Heart left ventricle (tissue), 13 donors: ENCODE measurements at regions not wholly inside any gene's neighbourhood (a gene's known extent, or its start where the extent isn't known, plus 50 kb on each side); places are given as distances from the start of the nearest gene placed in this dataset.

ENCODE experiments used
- POLR2A ChIP-seq, 2 donors: fragments of 450-650 bp; IDR thresholded peaks; one replicate each; pipeline ENCODE4 v1.6.1; 2017; ENCODE audit warnings: antibody characterized with exemption in 2 of 2, mild to moderate bottlenecking in 2 of 2, moderate library complexity in 2 of 2
- TF ChIP-seq, protein P1 (sequence below), 12 donors: fragments of 200-600 bp; sonication (generic) in 4 of 12; IDR thresholded peaks; one replicate each; pipeline versions ENCODE4 v1.5.0 to v1.8.0; 2018 to 2022; ENCODE audit warnings: antibody characterized with exemption in 12 of 12, mild to moderate bottlenecking in 5 of 12
- donor health status: ischemic (EF 13 %, LVEDD 7.1; RV severe dilation, severe dysfunction).
- donor health status: DM: no; HTN: yes; CAD: no.
- donor health status: DM: no; HTN: no; CAD: no.
- donor health status: ischemic (EF 25% LVEDD 6.9; RV normal size, moderate dysfunction).
- donor health status: ischemic (EF 25% LVEDD 5.7; RV mildly dilated, moderate dysfunction).
- donor health status: ischemic (EF 35%, LVEDD 5.7; RV mildly dilated, moderate dysfunction).
- donor health status: nonischemic (EF 11% LVEDD 7.7; RV severe dilation, severe dysfunction).
- donor health status: DM: yes; HTN: yes; CAD: no.
- donor health status: PGD.
- donor health status: ischemic (EF 29% LVEDD 5.4; RV normal size, mild dysfunction).
- donor health status: nonischemic (EF 23%, LVEDD 6.1; RV moderate dilation, normal function).

DNA sequence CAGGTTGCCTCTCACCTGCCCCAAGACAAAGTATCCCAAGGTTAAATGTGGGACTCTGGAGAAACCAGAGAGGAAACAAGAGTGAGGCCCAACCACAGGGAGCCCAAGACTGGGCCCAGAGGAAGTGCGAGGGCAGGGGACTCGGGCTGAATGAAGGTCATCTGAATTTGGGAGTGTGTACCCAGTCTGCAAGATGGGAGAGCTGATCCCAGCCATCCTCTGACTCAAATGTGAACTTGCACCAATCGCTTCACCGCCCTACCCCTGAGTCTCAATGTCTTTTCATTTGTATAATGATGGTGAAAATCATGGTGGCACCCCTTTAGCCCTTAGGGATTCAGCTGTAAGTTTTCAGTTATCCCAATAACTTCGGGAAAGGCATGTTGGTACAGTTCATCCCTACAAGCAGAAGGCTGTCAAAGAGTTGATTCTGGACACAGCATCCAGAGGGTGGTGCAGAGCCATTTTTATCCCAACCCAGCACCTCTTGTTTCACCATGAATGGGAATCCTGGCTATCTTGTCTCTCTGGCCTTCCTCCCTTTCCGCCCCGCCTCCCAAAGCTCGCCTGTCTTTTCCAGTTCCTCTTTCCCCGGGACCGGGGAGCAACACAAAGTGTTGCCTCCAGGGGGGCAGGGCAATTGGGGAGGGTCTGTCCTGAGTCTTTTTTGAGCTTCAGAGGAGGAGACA is 123.4 kb downstream of the NUFIP1 start:
- TF ChIP-seq, protein P1, sequence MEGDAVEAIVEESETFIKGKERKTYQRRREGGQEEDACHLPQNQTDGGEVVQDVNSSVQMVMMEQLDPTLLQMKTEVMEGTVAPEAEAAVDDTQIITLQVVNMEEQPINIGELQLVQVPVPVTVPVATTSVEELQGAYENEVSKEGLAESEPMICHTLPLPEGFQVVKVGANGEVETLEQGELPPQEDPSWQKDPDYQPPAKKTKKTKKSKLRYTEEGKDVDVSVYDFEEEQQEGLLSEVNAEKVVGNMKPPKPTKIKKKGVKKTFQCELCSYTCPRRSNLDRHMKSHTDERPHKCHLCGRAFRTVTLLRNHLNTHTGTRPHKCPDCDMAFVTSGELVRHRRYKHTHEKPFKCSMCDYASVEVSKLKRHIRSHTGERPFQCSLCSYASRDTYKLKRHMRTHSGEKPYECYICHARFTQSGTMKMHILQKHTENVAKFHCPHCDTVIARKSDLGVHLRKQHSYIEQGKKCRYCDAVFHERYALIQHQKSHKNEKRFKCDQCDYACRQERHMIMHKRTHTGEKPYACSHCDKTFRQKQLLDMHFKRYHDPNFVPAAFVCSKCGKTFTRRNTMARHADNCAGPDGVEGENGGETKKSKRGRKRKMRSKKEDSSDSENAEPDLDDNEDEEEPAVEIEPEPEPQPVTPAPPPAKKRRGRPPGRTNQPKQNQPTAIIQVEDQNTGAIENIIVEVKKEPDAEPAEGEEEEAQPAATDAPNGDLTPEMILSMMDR (IDR thresholded peaks at IDR 0.05) = no peak
- TF ChIP-seq POLR2A (IDR thresholded peaks at IDR 0.05) = no peak
